HG03378 (cell line): ENCODE measurements at regions not wholly inside any gene's neighbourhood (a gene's known extent, or its start where the extent isn't known, plus 50 kb on each side); places are given as distances from the start of the nearest gene placed in this dataset.

ENCODE experiments used
- ATAC-seq: cut with Tn5 transposase; IDR thresholded peaks from one replicate; pipeline ENCODE4 v1.9.1; 2021; ENCODE audit warnings: mild to moderate bottlenecking, moderate library complexity; ENCODE audit not compliant: unreplicated experiment

DNA sequence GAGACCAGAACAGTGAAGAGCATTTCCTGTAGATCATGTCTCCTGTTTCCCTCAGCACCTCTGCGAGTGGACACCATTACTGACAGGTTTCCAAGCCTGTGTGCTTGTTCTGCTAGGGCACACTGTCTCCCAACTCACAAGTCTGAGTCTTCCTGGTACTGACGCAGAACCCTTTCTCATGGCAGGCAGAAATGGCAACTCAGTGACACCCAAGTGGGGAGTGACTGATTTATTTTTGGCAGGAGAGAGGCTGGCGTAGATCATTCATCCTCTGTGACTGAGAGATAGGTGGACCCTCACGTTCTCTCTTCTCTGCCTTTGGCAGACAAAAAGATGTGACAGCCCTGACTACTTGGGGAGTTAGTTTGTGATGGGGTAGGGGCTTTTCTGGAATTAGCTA is 183.4 kb downstream of the RFC3 start:
- no peak for ATAC-seq

DNA sequence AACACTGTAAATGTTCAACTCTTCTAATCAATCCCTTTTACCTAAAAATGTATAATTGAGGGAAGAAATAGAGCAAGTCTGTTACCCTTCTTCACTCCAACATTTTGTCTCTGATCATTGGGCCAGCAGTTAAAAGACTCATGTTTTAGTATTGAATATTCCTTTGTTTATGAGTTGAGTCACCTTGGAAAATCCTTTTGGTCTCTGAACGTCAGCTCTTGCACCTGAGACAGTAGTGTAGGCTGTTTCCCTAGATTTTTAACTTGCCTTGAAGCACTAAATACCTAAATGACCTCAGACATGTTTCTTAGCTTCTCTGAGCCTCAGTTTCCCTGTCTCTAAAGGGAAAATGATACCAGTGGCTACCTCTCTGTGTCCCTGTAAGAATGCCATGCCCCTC is 184.2 kb downstream of the RFC3 start:
- no peak for ATAC-seq

DNA sequence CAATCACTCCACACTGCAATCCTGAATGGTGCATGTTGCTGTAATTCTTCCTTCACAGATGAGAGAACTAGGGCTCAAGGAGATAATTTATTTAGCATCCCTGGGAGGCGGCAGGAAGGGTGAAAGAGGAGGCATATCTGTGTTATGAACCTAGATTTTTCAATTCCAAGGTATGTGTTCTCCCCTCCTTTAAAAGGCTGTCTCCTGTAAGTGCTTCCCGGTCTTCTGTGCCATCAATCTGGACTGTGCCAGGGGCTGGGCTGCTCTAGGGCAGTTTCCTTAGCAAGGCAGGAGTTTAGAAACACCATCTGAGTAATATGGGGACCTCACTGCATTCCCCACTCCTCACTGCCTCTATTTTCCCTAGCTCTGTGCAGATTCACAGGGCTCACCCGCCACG is 185.0 kb downstream of the RFC3 start:
- ATAC-seq: no peak

DNA sequence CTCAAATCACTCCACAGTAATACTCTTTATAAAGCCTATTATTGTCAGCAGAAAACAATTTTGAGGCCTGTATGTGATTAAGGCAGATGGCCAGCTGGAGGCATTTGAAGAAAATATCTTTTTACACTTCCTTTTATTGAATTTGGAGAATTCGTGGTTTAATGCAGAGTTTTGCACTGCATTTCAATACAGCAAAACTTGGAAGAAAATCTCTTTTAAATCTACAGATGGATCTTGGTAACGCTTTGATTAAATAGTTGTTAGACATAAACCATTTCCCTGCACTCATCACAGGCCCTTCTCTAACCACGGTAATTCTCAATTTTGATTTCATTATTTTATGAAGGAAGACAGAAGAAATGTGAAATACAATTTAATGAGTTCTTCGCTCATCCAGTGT is 185.7 kb downstream of the RFC3 start:
- ATAC-seq: no peak

DNA sequence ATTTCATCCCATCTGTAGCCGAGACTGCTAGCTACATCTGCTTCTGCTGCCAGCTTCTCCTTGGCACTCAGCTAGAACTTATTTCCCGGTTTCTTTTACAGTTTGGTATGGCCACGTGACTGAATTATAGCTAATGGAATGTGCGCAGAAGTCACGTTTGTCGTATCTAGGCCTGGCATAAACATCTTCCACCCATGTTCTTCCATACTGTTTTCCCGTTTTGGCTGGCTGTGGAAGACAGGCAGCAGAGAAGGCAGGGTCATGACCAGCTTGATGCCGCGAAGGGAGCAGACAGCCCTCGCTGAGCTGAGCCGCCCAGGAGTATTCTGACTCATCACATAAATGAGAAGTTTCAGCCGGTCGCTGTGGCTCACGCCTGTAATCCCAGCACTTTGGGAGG is 186.7 kb downstream of the RFC3 start:
- ATAC-seq: no peak

DNA sequence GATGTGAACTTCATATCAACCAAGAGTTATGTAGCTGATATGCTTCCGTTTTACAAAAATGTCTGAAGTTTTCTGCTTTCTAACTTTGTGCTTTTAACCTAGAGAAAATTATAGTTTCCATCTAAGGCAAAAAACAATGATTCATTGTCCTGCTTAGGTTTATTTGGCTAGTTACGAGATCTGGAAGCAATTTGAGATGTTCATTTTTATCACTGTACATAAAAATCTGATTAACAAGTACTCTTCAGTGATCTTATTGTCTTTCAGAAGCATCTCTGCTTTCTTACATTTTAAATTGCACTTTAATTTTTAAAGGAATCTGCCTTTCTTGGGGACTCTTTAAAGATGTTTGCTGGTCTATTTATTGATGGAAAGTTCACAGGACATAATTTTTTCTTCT is 188.1 kb downstream of the RFC3 start:
- no peak for ATAC-seq

DNA sequence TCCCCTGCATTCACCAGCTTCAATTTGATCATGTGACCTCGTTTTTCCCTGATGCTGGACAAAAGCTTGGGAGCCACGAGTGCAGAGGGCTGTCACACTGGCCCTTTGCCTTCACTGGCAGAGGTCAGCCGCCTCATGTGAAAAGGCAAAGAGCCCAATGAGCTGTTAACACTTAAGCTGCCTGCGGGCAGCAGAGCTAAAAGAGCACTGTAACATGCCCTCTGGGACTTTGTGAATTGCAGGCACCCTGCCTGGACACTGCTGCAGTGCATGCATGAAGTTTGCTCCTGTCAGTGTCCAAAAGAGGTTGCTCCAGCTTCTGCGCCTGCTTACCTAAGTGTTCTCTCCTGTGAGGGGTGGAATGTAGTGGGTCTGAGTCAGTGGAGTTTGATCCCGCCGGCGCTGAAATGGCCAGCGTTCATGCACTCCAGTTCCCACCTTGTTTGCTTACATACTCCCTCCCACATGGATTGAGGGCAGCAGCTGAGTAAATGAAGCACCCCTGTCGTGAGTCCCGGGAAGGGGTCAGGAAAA is 193.7 kb downstream of the RFC3 start:
- ATAC-seq: no peak

DNA sequence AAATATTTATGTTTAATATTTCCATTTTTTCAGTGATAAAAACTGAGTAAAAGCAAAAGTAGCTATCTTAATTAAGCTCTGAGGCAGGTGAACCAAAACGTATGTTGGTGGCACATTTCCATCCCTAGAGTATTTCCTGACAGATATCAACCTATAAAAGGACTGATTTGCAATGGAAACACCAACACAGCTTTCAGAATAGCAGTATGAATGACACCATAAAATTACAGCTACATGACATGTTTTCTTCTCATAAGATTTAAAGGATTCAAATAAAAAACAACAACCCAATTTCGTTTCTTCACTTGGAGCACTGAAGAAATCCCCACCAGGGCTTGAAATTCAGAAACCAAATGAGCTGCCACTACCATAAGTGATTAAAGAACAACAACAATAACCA is 194.4 kb downstream of the RFC3 start:
- ATAC-seq: no peak

DNA sequence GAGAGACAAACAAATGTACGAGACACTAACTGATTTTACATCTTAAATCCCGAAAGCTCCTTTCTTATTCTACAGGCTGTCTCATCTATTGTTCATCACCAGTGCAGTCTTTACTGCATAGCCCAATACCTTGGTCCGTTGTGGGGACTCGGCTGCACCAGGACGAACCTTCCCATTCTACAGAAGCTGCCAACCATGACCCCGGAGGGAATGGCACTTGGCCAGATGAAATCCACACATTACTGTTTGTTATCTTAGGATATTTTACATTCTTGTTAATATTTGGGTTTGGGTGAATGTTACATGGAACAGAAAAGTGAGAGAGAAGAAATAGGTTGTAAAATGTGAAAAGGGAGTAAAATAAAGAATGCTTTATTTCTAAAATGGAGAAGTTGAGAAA is 195.1 kb downstream of the RFC3 start:
- ATAC-seq: no peak

DNA sequence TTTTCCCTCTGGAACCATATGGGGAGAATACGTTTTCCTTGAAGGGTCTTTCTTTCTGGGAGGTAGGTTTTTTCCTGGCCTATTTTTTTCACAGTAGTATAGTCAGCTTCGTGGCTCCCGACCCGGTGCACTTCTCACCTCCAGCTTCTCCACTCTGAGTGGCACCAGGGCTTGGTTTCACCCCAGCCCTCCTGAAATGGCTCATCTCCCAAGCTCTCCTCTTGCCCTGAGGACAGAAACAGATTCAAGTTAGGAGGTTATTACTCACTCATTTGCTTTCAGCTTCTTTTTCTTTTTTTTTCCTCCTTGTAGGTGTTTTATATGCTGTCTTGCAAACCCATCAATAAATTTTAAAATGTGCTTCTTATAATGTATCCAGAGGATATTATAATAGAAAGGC is 199.3 kb downstream of the RFC3 start:
- ATAC-seq: no peak

DNA sequence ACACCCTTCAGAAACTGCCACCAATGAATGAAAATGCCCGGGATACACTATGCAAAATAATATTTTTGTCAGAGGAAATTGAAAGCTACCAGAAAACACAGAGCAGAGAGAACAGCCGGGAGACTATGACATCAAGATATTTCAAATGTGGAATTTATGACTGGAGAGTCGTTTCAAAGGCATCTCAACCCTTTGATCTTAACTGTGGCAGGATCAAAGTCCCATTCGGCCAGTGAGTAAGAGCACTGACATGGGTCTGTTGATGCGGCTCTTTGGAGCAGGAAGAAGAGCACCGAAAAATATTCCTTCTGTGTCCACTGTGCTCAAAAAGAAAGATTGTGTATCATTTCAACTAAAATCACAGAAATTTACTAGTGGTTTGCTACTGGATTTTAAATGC is 201.9 kb downstream of the RFC3 start:
- ATAC-seq: no peak

DNA sequence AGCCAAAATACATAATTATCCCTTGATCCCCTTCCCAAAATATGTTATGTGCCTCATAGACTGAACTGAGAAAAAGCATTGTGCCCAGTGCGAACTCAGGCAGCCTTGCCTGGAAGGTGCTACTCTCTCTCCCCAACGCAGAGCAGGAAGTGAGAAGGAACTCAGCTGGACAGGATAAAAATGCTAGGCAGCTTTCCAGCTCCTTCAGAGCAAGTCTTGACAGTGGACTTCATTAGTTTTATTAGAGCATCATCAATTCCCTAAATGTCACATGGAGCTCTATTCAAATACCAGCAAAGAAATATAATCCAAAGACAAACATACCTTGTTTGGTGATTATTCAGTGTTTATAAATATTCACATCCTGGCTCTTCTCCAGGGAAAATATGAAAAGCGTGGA is 202.4 kb downstream of the RFC3 start:
- ATAC-seq: no peak

DNA sequence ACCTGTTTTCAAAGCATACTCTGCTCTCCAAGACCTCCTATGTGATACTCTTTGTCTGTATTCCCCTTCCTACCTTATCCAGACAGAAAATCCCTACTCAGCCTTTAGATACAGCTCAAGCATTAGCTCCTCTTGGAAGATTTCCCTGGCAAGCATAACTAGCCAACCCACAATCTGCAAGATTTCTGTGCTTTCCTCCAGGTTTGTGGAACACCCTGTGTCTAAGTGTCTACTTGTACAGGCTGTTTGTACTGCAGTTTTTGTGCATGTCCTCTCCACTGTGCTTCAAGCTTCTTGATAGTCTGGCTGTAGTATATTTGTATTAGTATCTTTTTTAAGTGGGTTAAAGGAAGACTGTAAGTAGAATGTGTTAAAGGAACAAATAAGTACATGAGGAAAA is 203.7 kb downstream of the RFC3 start:
- no peak for ATAC-seq

DNA sequence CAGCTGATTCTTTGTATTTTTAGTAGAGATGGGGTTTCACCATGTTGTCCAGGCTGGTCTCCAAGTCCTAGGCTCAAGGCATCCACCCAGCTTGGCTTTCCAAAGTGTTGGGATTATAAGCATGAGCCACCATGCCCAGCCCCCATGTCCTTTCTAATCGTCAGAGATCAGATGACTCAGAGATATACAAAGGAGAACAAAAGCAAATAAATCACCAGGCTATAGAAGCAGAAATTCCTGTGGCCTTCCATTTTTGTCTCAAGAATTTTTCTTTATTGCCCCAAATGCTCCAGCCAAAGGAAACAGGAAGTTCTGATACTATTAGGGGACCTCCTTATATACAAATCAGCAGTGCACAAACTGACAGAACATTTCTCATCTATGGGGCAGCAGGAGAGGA is 207.8 kb downstream of the RFC3 start:
- no peak for ATAC-seq

DNA sequence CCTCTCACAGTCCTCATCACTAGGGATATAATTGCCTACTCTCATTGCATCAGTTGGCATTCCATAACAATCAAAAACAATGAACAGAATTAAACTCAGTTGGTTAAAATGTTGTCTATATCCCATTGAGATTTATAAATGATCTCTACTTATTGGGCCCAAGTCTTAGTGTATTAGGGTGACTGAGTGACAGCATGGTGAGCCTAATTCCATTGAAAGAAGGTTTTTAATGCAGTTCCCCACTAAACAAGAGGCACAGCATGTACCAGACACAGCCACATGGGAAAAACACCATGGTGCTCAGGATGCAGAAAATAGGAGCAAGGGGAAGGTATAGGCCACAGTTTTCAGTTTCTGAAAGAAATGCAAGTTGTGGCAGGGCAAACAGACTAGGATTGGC is 208.4 kb downstream of the RFC3 start:
- ATAC-seq: no peak

DNA sequence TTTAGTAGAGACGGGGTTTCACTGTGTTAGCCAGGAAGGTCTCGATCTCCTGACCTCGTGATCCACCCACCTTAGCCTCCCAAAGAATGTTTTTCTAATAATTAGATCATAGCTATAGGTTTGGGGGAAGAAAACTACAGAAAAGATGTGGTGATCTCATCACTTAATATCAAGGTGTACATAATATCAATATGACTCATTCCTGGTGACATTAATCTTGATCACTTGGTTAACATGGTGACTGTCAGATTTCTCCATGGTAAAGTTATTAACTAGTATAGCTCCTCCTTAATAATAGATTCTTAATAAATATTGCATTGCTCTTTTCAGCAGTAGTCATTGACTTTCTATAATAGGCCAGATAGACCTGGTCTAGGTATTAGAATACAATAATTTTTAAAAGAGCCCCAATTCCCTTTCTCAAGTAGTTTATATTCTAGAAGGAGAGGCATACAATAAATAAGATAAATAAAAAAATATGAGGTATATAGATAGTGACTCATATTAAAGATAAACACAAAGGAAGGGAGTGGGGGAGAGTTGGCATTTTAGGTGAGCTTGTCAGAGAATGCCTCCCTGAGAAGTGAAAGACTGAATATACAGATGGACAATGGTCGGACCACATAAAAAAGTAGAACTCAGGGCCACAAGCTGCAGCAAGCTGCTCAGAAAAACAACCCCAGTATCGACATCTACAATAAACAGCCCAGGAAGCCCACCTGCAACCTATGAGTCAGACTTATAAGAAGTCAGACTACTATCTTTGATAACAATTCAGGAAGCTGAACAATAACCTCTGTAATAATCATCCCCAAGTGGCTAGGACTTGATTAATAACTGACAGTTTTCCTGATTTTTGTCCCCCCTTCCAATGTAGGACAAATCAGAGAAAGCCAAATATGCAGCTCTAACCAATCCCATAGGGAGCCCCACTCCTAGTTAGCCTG is 210.8 kb downstream of the RFC3 start:
- ATAC-seq: no peak

DNA sequence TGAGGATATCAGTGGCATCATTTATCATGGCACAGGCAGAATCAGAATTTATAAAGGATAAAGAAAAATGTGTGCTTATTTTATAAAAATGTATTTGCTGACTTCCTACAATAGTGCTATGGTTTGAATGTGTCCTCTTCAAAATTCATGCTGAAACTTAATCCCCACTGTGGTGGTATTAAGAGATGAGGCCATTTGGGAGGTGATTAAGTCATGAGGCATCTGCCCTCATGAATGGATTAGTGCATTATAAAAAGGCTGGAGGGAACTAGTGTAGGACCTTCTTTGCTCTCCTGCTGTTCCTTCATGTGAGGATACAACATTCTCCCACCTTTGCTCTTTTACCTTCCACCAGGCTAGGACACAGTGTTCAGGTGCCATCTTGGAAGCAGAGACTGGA is 212.8 kb downstream of the RFC3 start:
- no peak for ATAC-seq

DNA sequence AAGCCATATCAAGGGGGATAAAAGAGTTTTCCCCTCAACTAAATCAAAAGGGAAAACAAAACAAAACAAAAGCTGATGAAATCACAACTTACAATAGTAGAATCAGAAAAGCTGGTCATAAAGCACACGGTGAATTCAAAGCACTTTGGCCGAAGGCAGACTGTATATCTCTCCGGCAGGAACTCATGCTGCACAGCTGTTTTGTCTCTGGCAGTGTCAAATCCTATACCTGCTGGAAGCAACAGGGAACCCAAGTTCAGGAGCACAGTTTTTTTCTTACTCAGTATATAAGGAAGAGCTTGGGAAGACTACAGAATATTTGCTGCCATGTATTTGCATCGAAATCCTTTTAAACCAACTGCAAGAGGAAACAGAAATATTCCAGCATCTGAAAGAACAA is 213.7 kb downstream of the RFC3 start:
- no peak for ATAC-seq

DNA sequence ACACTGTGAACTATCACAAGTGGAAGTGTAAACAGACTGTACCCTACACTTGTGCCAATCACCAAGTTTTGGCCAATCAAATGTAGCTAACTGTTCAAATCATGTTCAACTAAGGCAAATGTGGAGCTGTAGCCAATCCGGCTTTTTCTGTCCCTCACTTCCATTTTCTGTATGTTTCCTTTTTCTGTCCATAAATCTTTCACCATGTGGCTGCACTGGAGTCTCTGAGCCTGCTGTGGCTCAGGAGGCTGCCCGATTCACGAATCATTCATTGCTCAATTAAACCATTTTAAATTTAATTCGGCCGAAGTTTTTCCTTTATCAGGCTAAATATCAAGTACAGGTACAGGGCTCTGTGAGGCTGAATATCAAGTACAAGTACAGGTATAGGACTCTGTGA is 216.5 kb downstream of the RFC3 start:
- ATAC-seq: no peak

DNA sequence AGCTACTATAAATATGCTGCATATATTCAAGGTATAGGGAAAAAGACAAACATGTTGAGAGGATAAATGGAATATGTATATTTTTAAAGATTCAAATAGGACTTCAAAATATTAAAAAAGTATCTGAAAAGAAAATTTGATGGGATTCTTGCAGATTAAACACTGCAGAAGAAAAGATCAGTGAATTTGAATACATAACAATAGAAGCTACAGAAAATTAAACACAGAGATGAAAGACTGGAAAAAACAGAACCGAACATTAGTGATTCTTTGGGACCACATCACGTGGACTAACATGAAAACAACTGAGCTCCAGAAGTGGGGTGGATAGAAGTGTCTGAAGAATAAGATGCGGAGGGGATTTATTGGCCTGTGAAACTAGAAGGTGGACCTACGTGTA is 217.2 kb downstream of the RFC3 start:
- ATAC-seq: no peak

DNA sequence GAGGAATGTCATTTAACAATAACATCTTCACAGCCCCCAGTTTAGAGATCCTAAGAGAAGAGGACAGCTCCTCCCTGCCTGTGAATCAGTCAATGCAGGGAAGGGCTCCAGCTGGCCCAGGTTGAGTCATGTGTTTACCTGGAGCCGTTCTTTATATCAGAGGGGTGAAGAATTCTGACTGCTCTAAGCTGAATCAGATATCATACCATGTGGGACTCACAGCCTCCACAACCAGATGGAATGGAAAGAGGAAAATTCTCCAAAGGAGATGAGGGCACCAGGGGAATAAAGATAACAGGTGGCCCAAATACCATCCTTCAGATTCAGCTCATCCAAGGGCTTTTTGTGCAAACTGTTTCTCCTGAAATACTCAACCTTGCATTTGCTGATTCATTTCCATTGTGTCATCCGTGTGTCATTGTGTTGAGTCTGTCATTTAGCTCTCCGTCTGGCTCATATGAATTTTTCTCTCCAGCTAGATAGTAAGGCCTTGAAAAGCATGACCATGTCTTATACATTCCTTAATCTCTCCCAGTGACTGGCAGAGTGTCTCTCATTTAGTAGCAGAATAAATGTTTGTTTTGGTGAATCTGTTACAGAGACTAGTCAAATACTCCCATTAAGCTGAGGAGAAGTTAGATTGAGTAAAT is 217.9 kb downstream of the RFC3 start:
- ATAC-seq: no peak
